ENCODE measurements at regions not wholly inside any gene's neighbourhood (a gene's known extent, or its start where the extent isn't known, plus 50 kb on each side); places are given as distances from the start of the nearest gene placed in this dataset.

GRCh38 chr5:7960142-7960541 is 91.2 kb downstream of the MTRR start:
- Histone ChIP-seq H3K4me1 (ENCODE audit: control insufficient read depth, extremely low read depth, insufficient read depth, low read length) (no peaks in the 10 kb centered on the region), H3K9me3 (replicated peaks; ENCODE audit: control insufficient read depth, insufficient read depth, low read length) (no peaks in the 10 kb centered on the region), H3K27ac (ENCODE audit: insufficient read depth, low read depth, low read length) (no peak overlapping the region), H3K36me3 (ENCODE audit: control insufficient read depth in 2 of 2, extremely low read depth in 1 of 2, insufficient read depth in 2 of 2, low read length in 2 of 2) (no peaks in the 10 kb centered on the region), H2AFZ (ENCODE audit: low read depth, low read length) (no peak overlapping the region), H3K4me2 (ENCODE audit: insufficient read depth, low read length) (no peak overlapping the region), H3K27me3 (ENCODE audit: control insufficient read depth in 2 of 2, insufficient read depth in 2 of 2, low read length in 2 of 2) (no peaks in the 10 kb centered on the region), H3K9ac (replicated peaks; ENCODE audit: extremely low read depth, insufficient read depth, low read length) (no peak overlapping the region), H3K4me3 (replicated peaks in 1 of 3; ENCODE audit: insufficient read depth in 1 of 3, low read depth in 1 of 3, low read length in 3 of 3) (no peak overlapping the region), H3K79me2 (ENCODE audit: control insufficient read depth, insufficient read depth, low read length) (no peaks in the 10 kb centered on the region), H4K20me1 (replicated peaks; ENCODE audit: control insufficient read depth, extremely low read depth, insufficient read depth, low read length) (no peaks in the 10 kb centered on the region), H3K9me1 (replicated peaks; ENCODE audit: control insufficient read depth, extremely low read depth, insufficient read depth, low read length) (no peaks in the 10 kb centered on the region)
- no peak for DNase-seq (ENCODE audit: low read depth, low spot score)
- BruUV-seq (replicated peaks): no TSS peak
- CTCF ChIA-PET: no interaction called here
- FAIRE-seq: no peak
- intact Hi-C loops (cut with micrococcal nuclease) (no loop called here), dilution Hi-C loops (cut with MboI; ENCODE audit: extremely low pct_ligation_motif_present, low sequenced_read_pairs) (no loop called here)
- TF ChIP-seq GATA2 (IDR thresholded peaks at IDR 0.05; ENCODE audit: insufficient read depth, insufficient read length, low read depth, low read length) (no peak), FOS (IDR thresholded peaks at IDR 0.05; ENCODE audit: borderline replicate concordance, insufficient read depth, low read length) (no peak), EZH2 (IDR thresholded peaks at IDR 0.05; ENCODE audit: borderline replicate concordance, low read depth, low read length, severe bottlenecking) (no peak), JUN (IDR thresholded peaks at IDR 0.05; ENCODE audit: borderline replicate concordance, insufficient read depth, insufficient read length, low read depth) (no peak), MAX (IDR thresholded peaks at IDR 0.05; ENCODE audit: insufficient read depth, insufficient read length) (no peak), POLR2A (IDR thresholded peaks at IDR 0.05; ENCODE audit: low read depth, low read length) (no peak), POLR2AphosphoS5 (IDR thresholded peaks at IDR 0.05; ENCODE audit: insufficient read depth, low read depth, low read length) (no peak), MYC (IDR thresholded peaks at IDR 0.05; ENCODE audit: low read depth, low read length) (no peak), CTCF (IDR thresholded peaks at IDR 0.05; ENCODE audit: extremely low read depth in 1 of 2, insufficient read depth in 1 of 2, low read depth in 1 of 2, low read length in 2 of 2) (no peak)
- POLR2A ChIA-PET: no interaction called here

Data from endothelial cell of umbilical vein (primary cell).